ENCODE measurements at regions not wholly inside any gene's neighbourhood (a gene's known extent, or its start where the extent isn't known, plus 50 kb on each side); places are given as distances from the start of the nearest gene placed in this dataset.
"Not testable (repeated sequence)": the region's sequence is repeated elsewhere in the genome, so short reads cannot be mapped to it uniquely, and the experiment has no call there.

DNA sequence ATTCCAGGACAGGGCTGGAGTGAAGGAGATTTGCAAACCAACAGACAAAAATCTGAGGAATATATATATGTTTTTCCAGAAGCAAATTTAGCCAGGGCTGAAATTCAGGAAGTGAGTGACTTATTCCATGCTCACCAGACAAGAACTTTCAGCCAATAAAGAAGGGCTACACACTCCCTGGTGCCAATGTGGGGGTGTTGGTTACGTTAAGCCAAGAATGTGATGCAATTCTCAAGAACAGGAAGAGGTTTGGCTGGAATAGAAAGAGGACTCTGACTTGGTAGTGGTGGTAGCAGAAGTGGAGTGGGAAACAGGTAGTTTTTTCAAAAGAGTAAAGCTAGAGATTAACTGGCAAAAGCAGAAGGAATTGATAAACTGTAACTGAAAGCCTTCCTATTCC, 80.6 kb upstream of the NOTCH2NLA start:
- not testable (repeated sequence) for TF ChIP-seq CTCF (IDR thresholded peaks at IDR 0.05; ENCODE audit: extremely low read depth in 1 of 2, insufficient read depth in 1 of 2, low read depth in 1 of 2, low read length in 2 of 2); POLR2A (IDR thresholded peaks at IDR 0.05; ENCODE audit: low read depth, low read length); EZH2 (IDR thresholded peaks at IDR 0.05; ENCODE audit: borderline replicate concordance, low read depth, low read length, severe bottlenecking); JUN (IDR thresholded peaks at IDR 0.05; ENCODE audit: borderline replicate concordance, insufficient read depth, insufficient read length, low read depth); POLR2AphosphoS5 (IDR thresholded peaks at IDR 0.05; ENCODE audit: insufficient read depth, low read depth, low read length); GATA2 (IDR thresholded peaks at IDR 0.05; ENCODE audit: insufficient read depth, insufficient read length, low read depth, low read length); MYC (IDR thresholded peaks at IDR 0.05; ENCODE audit: low read depth, low read length)
- TF ChIP-seq, protein P1, sequence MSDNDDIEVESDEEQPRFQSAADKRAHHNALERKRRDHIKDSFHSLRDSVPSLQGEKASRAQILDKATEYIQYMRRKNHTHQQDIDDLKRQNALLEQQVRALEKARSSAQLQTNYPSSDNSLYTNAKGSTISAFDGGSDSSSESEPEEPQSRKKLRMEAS (IDR thresholded peaks at IDR 0.05; ENCODE audit: insufficient read depth, insufficient read length): not testable (repeated sequence)
